ENCODE measurements at regions not wholly inside any gene's neighbourhood (a gene's known extent, or its start where the extent isn't known, plus 50 kb on each side); places are given as distances from the start of the nearest gene placed in this dataset.

DNA sequence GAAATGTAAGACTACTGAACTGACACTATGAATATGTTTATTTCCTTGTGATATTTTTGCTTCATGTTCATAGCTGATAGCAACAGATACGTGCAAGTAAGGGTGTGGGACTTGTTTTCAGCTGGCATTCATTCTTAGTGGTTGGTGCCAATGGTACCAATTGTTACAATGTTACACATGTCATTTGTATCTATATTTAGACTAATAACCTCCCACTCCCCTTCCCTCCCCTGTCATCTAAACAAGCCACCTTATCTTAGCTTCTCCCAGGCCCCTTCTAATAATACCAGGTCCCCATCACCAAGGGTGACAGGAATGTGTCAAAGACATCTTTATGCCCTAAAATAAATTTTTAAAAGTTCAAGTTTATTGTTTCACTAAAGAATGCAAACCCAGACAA is 294.7 kb upstream of the FAM98A start:
- DNase-seq (ENCODE audit: low spot score): no peak
- TF ChIP-seq, protein P1, sequence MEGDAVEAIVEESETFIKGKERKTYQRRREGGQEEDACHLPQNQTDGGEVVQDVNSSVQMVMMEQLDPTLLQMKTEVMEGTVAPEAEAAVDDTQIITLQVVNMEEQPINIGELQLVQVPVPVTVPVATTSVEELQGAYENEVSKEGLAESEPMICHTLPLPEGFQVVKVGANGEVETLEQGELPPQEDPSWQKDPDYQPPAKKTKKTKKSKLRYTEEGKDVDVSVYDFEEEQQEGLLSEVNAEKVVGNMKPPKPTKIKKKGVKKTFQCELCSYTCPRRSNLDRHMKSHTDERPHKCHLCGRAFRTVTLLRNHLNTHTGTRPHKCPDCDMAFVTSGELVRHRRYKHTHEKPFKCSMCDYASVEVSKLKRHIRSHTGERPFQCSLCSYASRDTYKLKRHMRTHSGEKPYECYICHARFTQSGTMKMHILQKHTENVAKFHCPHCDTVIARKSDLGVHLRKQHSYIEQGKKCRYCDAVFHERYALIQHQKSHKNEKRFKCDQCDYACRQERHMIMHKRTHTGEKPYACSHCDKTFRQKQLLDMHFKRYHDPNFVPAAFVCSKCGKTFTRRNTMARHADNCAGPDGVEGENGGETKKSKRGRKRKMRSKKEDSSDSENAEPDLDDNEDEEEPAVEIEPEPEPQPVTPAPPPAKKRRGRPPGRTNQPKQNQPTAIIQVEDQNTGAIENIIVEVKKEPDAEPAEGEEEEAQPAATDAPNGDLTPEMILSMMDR (conservative IDR thresholded peaks at IDR 0.05; ENCODE audit: low read depth): no peak
- ChIA-PET POLR2A (ENCODE audit: low non-redundant PET) (no interaction called here), CTCF (no interaction called here)
- H3K27ac ChIP-seq: no peak overlapping the region

GRCh38 chr2:33891616-33892015 is 292.5 kb upstream of the FAM98A start:
- ChIA-PET POLR2A (ENCODE audit: low non-redundant PET) (no interaction called here), CTCF (interaction anchor here (0.8 kb wide), 1 partner anchor 204 kb away, joined by 3 read pairs; no protein-coding TSS in a partner anchor)
- H3K27ac ChIP-seq: no peak overlapping the region
- DNase-seq (ENCODE audit: low spot score): no peak
- TF ChIP-seq, protein P1 (conservative IDR thresholded peaks at IDR 0.05; ENCODE audit: low read depth): no peak

DNA sequence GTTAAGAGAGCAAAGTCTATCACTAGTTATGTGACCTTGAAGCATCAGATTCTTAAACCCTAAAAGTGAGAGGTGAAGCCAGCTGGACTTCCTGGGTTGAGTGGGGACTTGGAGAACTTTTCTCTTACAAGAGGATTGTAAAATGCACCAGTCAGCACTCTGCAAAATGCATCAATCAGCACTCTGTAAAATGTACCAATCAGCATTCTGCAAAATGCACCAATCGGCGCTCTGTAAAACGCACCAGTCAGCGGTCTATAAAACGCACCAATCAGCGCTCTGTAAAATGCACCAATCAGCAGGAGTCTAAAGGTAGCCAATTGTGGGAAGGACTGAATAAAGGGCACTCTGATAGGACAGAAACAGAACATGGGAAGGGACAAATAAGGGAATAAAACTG is 291.6 kb upstream of the FAM98A start:
- TF ChIP-seq, protein P1 (conservative IDR thresholded peaks at IDR 0.05; ENCODE audit: low read depth): no peak
- no peak for DNase-seq (ENCODE audit: low spot score)
- no peak overlapping the region for H3K27ac ChIP-seq
- ChIA-PET CTCF (interaction anchor here (0.6 to 0.8 kb wide), 2 partner anchors 205 to 495 kb away, joined by 3 read pairs; no protein-coding TSS in a partner anchor), POLR2A (ENCODE audit: low non-redundant PET) (no interaction called here)

GRCh38 chr2:33877348-33878016 is 278.4 kb upstream of the FAM98A start:
- TF ChIP-seq, protein P1 (conservative IDR thresholded peaks at IDR 0.05; ENCODE audit: low read depth): no peak
- ChIA-PET CTCF (no interaction called here), POLR2A (ENCODE audit: low non-redundant PET) (no interaction called here)
- DNase-seq (ENCODE audit: low spot score): no peak
- H3K27ac ChIP-seq: no peak overlapping the region

DNA sequence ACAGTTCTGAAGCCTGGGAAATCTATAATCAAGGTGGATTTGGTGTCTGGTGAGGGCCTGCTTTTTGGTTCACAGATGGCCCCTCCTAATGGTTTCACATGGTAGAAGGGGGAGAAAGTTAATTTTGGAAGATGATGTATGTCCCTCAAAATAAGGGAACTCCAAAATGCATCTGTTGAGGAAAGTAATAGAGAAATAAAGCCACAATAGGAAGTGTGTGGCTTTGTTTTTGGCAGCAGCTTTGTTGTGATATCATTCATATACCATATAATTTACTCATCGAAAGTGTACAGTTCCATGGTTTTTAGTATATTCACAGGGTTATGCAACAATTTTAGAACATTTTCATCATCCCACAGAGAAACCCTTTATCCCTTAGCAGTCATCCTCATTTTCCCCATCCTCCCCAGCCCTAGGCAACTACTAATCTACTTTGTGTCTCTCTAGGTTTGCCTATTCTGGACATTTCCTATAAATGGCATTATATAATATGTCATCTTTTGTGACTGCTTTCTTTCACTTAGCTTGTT is 274.0 kb upstream of the FAM98A start:
- H3K27ac ChIP-seq: no peak overlapping the region
- ChIA-PET POLR2A (ENCODE audit: low non-redundant PET) (no interaction called here), CTCF (no interaction called here)
- TF ChIP-seq, protein P1 (conservative IDR thresholded peaks at IDR 0.05; ENCODE audit: low read depth): no peak
- no peak for DNase-seq (ENCODE audit: low spot score)

DNA sequence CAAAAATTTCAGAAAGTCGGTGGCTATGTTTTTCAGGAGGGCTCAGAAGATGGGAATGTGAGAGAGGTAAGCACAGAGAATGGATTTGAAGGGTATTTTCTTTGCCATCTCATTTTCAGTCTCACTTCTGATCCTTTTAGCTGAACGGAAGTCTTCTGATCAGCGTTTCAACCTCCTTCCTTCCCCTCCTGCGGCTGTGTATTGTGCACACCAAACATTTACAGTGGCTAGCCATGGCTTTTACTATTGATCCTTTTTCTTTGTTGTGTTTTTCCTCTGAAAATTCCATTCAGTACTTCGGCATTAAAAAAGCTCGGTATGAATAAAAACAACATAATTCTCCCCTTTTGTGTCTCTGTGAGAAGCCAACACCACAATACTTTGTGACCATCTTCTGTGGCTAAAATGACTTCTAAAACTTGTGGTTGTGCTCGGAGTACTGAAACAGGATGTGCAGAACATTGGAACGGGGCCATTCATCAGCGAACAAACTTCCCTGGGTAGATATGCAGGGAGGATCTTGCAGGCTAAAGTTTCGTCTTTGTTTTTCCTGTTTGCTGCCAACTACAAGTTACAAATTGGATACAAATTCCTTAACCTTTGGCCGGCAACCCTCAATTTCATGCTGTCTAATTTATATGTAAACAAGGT is 260.8 kb upstream of the FAM98A start:
- no peak overlapping the region for H3K27ac ChIP-seq
- ChIA-PET POLR2A (ENCODE audit: low non-redundant PET) (no interaction called here), CTCF (no interaction called here)
- TF ChIP-seq, protein P1 (conservative IDR thresholded peaks at IDR 0.05; ENCODE audit: low read depth): no peak
- DNase-seq (ENCODE audit: low spot score): no peak
